ENCODE measurements at regions not wholly inside any gene's neighbourhood (a gene's known extent, or its start where the extent isn't known, plus 50 kb on each side); places are given as distances from the start of the nearest gene placed in this dataset.

- WGBS (ENCODE audit: missing lambda C conversion rate): 45% methylated on average over 6 of the region's 6 CpGs
- DNase-seq (ENCODE audit: low read depth in 1 of 2, low spot score in 1 of 2) (no peak), FAIRE-seq (no peak), ATAC-seq (no peak)
- Histone ChIP-seq H3K4me3 (no peak overlapping the region), H3K27ac (no peak overlapping the region), H3K4me1 (no peaks in the 10 kb centered on the region), H3K4me2 (no peak overlapping the region), H3K9me3 (no peaks in the 10 kb centered on the region)
- POLR2A ChIA-PET: no interaction called here
- CTCF ChIA-PET: no interaction called here
- TF ChIP-seq REST (IDR thresholded peaks at IDR 0.05) (no peak), HOXB13 (CRISPR knock-in tag; IDR thresholded peaks at IDR 0.05; ENCODE audit: low read depth) (no peak), MAZ (IDR thresholded peaks at IDR 0.05; ENCODE audit: borderline replicate concordance, low read depth, low read length) (no peak), SREBF2 (IDR thresholded peaks at IDR 0.05) (no peak), MAFK (IDR thresholded peaks at IDR 0.05; ENCODE audit: partially characterized antibody) (no peak)
Measured at GRCh38 chr4:120353235-120353634, 286.6 kb upstream of the MAD2L1 start.

- WGBS (ENCODE audit: missing lambda C conversion rate): 3% methylated on average over 1 of the region's 1 CpG
- ChIA-PET POLR2A (no interaction called here), CTCF (no interaction called here)
- Histone ChIP-seq H3K4me2 (no peak overlapping the region), H3K4me3 (no peak overlapping the region), H3K4me1 (no peaks in the 10 kb centered on the region), H3K9me3 (no peaks in the 10 kb centered on the region), H3K27ac (no peak overlapping the region)
- TF ChIP-seq JUNB (IDR thresholded peaks at IDR 0.05) (no peak), HMGXB4 (CRISPR knock-in tag; IDR thresholded peaks at IDR 0.05; ENCODE audit: borderline replicate concordance) (no peak), CEBPB (IDR thresholded peaks at IDR 0.05) (no peak), RNF2 (IDR thresholded peaks at IDR 0.05; ENCODE audit: borderline replicate concordance, low read depth) (no peak), REST (IDR thresholded peaks at IDR 0.05) (no peak), EHF (CRISPR knock-in tag; IDR thresholded peaks at IDR 0.05) (no peak), FOXS1 (CRISPR knock-in tag; IDR thresholded peaks at IDR 0.05) (no peak), SMC3 (IDR thresholded peaks at IDR 0.05) (no peak), BHLHE40 (IDR thresholded peaks at IDR 0.05; ENCODE audit: low read depth, low read length) (no peak), EHMT2 (IDR thresholded peaks at IDR 0.05; ENCODE audit: low read depth) (no peak), PBX3 (IDR thresholded peaks at IDR 0.05) (no peak), HOXA7 (CRISPR knock-in tag; IDR thresholded peaks at IDR 0.05) (no peak), FOSL2 (IDR thresholded peaks at IDR 0.05) (no peak), FOSL2 (CRISPR knock-in tag; IDR thresholded peaks at IDR 0.05) (no peak), KDM1A (IDR thresholded peaks at IDR 0.05; ENCODE audit: low read depth) (no peak), ESRRA (IDR thresholded peaks at IDR 0.05; ENCODE audit: borderline replicate concordance, low read length) (no peak)
- FAIRE-seq: no peak
- no peak for ATAC-seq
- no peak for DNase-seq (ENCODE audit: low read depth in 1 of 2, low spot score in 1 of 2)
Measured at GRCh38 chr4:120352739-120353138, 286.1 kb upstream of the MAD2L1 start.

Data from A549 (cell line).